Endodermal cell (in vitro differentiated cells): ENCODE measurements at regions not wholly inside any gene's neighbourhood (a gene's known extent, or its start where the extent isn't known, plus 50 kb on each side); places are given as distances from the start of the nearest gene placed in this dataset.
A peak's percentile ranks its signal among the peaks of the same experiment; 100 is the strongest.

Experiments
- DNase-seq: peaks from one replicate; pipeline ENCODE4 v3.0.0-alpha.2; 2017
- H3K27ac ChIP-seq: 2 replicates; pipeline ENCODE4 v1.5.1; 2013; ENCODE audit warnings: mild to moderate bottlenecking, low read depth, low read length, moderate library complexity
- H3K27me3 ChIP-seq: 2 replicates; pipeline ENCODE4 v1.6.1; 2013; ENCODE audit warnings: mild to moderate bottlenecking, low read length, moderate library complexity; ENCODE audit not compliant: insufficient read depth, control insufficient read depth, poor library complexity, severe bottlenecking
- H3K36me3 ChIP-seq: 2 replicates; pipeline ENCODE4 v1.7.0; 2013; ENCODE audit warnings: mild to moderate bottlenecking, low read length, moderate library complexity; ENCODE audit not compliant: control insufficient read depth, insufficient read depth
- H3K4me1 ChIP-seq: one replicate; pipeline ENCODE4 v1.7.0; 2013; ENCODE audit warnings: low read length; ENCODE audit not compliant: control insufficient read depth, insufficient read depth
- H3K4me3 ChIP-seq: 2 replicates; pipeline ENCODE4 v1.5.1; 2013; ENCODE audit warnings: mild to moderate bottlenecking, low read length, moderate library complexity
- H3K9ac ChIP-seq: 2 replicates; pipeline ENCODE4 v1.6.1; 2013; ENCODE audit warnings: mild to moderate bottlenecking, low read length, moderate library complexity; ENCODE audit not compliant: poor library complexity, severe bottlenecking; ENCODE audit errors: extremely low read depth
- H3K9me3 ChIP-seq: 2 replicates; pipeline ENCODE4 v1.6.1; 2013; ENCODE audit warnings: mild to moderate bottlenecking, low read length, moderate library complexity; ENCODE audit not compliant: control insufficient read depth
- H3K27ac Mint-ChIP-seq: 2 replicates; pipeline ENCODE4 v1.8.0; 2020; ENCODE audit warnings: mixed read lengths
- H3K27me3 Mint-ChIP-seq: 2 replicates; pipeline ENCODE4 v1.8.0; 2021; ENCODE audit warnings: mild to moderate bottlenecking, mixed read lengths; ENCODE audit not compliant: insufficient read depth
- H3K36me3 Mint-ChIP-seq: 2 replicates; pipeline ENCODE4 v1.8.0; 2020; ENCODE audit warnings: low read depth, mixed read lengths
- H3K4me1 Mint-ChIP-seq: 2 replicates; pipeline ENCODE4 v1.8.0; 2020; ENCODE audit warnings: mixed read lengths
- H3K4me3 Mint-ChIP-seq: 2 replicates; pipeline ENCODE4 v1.8.0; 2020; ENCODE audit warnings: mild to moderate bottlenecking, moderate library complexity, mixed read lengths
- H3K9me3 Mint-ChIP-seq: 2 replicates; pipeline ENCODE4 v1.8.0; 2020; ENCODE audit warnings: mild to moderate bottlenecking, mixed read lengths
- WGBS, 2 experiments: methylation state at CpG; one replicate each; pipeline versions ENCODE4 v1.1.5 to v1.1.7; 2013; ENCODE audit warnings: missing lambda C conversion rate in 2 of 2, mixed read lengths in 1 of 2; ENCODE audit not compliant: insufficient coverage in 1 of 2, insufficient read length in 1 of 2; 5-methylcytosine and 5-hydroxymethylcytosine counted together
- TF ChIP-seq, protein P1 (sequence below): fragments of 200-600 bp; sonication (generic); conservative IDR thresholded peaks from 2 replicates; pipeline ENCODE4 v1.5.0; 2021; ENCODE audit warnings: antibody characterized with exemption, mild to moderate bottlenecking

DNA sequence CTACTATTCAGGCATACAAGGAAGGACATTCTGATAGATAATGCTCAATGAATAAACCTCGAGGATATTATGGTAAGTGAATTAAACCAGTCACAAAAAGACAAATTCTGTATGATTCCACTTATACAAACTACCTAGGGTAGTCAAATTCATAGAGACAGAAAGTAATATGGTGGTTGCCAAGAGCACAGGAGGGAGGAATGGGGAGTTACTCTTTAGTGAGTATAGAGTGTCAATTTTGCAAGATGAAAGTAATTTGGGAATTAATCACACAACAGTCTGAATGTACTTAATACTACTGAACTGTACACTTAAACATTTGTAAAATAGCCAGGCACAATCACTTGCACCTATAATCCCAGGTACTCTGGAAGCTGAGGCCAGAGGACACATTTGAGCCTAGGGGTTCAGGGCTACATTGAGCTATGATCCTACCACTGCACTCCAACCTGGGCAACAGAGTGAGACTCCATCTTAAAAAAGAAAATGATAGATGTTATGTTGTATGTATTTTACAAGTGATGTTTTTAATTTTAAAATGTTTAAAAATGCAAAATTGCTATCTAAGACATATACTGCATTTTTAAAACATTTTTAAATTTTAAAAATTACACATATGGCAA, 91.0 kb downstream of the NPAP1 start:
- Mint-ChIP-seq H3K4me1 (peaks cover 14% of the 10 kb centered on the region), H3K9me3 (peaks cover 14% of the 10 kb centered on the region), H3K27ac (no peak overlapping the region), H3K27me3 (no peaks in the 10 kb centered on the region), H3K36me3 (no peaks in the 10 kb centered on the region), H3K4me3 (no peak overlapping the region)
- Histone ChIP-seq H3K27me3 (no peaks in the 10 kb centered on the region), H3K9ac (no peak overlapping the region), H3K36me3 (no peaks in the 10 kb centered on the region), H3K4me1 (no peaks in the 10 kb centered on the region), H3K27ac (no peak overlapping the region), H3K4me3 (no peak overlapping the region), H3K9me3 (peaks cover 3% of the 10 kb centered on the region)
- no peak for DNase-seq
- no CpG with 5 or more reads among the region's 1 CpG for WGBS, 2 experiments
- TF ChIP-seq, protein P1, sequence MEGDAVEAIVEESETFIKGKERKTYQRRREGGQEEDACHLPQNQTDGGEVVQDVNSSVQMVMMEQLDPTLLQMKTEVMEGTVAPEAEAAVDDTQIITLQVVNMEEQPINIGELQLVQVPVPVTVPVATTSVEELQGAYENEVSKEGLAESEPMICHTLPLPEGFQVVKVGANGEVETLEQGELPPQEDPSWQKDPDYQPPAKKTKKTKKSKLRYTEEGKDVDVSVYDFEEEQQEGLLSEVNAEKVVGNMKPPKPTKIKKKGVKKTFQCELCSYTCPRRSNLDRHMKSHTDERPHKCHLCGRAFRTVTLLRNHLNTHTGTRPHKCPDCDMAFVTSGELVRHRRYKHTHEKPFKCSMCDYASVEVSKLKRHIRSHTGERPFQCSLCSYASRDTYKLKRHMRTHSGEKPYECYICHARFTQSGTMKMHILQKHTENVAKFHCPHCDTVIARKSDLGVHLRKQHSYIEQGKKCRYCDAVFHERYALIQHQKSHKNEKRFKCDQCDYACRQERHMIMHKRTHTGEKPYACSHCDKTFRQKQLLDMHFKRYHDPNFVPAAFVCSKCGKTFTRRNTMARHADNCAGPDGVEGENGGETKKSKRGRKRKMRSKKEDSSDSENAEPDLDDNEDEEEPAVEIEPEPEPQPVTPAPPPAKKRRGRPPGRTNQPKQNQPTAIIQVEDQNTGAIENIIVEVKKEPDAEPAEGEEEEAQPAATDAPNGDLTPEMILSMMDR = no peak

DNA sequence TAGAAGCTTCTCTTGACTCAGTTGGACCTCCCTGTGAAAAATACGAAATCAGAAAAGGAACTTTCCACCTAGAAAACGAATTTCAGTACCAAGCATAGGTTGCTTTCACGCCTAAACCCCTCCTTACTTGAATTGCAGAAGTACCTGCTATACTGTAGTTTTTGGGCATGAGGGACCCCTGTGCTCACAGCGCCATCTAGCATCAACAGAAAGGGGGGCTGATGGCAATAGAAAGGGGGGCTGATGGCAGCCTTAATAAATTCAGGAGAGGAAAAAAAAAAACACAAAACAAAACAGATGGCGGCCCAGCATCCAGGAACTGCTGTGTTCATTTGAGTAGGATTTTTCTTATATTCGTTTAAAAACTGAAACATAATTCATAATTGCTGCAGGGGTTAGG, 96.7 kb downstream of the NPAP1 start:
- peaks cover 32% of the 10 kb centered on the region for H3K9me3 Mint-ChIP-seq
- H3K9ac ChIP-seq = peak overlapping the region; percentile 66

GRCh38 chr15:24772686-24773373, 97.3 kb downstream of the NPAP1 start:
- peak overlapping the region; percentile 66 for H3K9ac ChIP-seq
- Mint-ChIP-seq H3K36me3 (no peaks in the 10 kb centered on the region), H3K27me3 (no peaks in the 10 kb centered on the region), H3K27ac (peak overlapping the region; percentile 99), H3K4me1 (peaks cover 5% of the 10 kb centered on the region), H3K9me3 (peaks cover 33% of the 10 kb centered on the region), H3K4me3 (peak overlapping the region; percentile 76)
- no peaks in the 10 kb centered on the region for H3K4me1 ChIP-seq
- H3K9me3 ChIP-seq = peaks cover 6% of the 10 kb centered on the region
- TF ChIP-seq, protein P1 = no peak
- peak; percentile 94 for DNase-seq
- peak overlapping the region; percentile 82 for H3K27ac ChIP-seq
- peak overlapping the region; percentile 79 for H3K4me3 ChIP-seq
- no peaks in the 10 kb centered on the region for H3K36me3 ChIP-seq
- H3K27me3 ChIP-seq = no peaks in the 10 kb centered on the region
- 42 to 59% methylated on average over 39 to 47 of the region's 47 CpGs for WGBS, 2 experiments

More for the DNA sequence above, 96.7 kb downstream of the NPAP1 start:
- Mint-ChIP-seq H3K4me3 (peak overlapping the region; percentile 76), H3K4me1 (peaks cover 5% of the 10 kb centered on the region), H3K27ac (peak overlapping the region; percentile 99), H3K36me3 (no peaks in the 10 kb centered on the region), H3K27me3 (no peaks in the 10 kb centered on the region)
- Histone ChIP-seq H3K27me3 (no peaks in the 10 kb centered on the region), H3K4me3 (peak overlapping the region; percentile 79), H3K9me3 (peaks cover 6% of the 10 kb centered on the region), H3K36me3 (no peaks in the 10 kb centered on the region), H3K4me1 (no peaks in the 10 kb centered on the region), H3K27ac (peak overlapping the region; percentile 82)
- 37 to 50% methylated on average over 2 to 6 of the region's 6 CpGs for WGBS, 2 experiments
- TF ChIP-seq, protein P1 = peak; percentile 67
- peak; percentile 75 for DNase-seq
